ENCODE measurements at regions not wholly inside any gene's neighbourhood (a gene's known extent, or its start where the extent isn't known, plus 50 kb on each side); places are given as distances from the start of the nearest gene placed in this dataset.

GRCh38 chr9:81411961-81412360, 277.4 kb downstream of the TLE1 start:
- Histone ChIP-seq H4K20me1 (ENCODE audit: control insufficient read depth, insufficient read depth, low read depth, low read length) (no peaks in the 10 kb centered on the region), H3K9me3 (ENCODE audit: control insufficient read depth, insufficient read depth, low read length) (no peaks in the 10 kb centered on the region), H3K4me2 (ENCODE audit: low read length) (no peak overlapping the region), H3K79me2 (ENCODE audit: control insufficient read depth, low read length) (no peaks in the 10 kb centered on the region), H3K4me1 (ENCODE audit: control insufficient read depth, low read length) (no peaks in the 10 kb centered on the region), H3F3A (ENCODE audit: control insufficient read depth, insufficient read depth) (no peaks in the 10 kb centered on the region), H3K9me2 (replicated peaks; ENCODE audit: control insufficient read depth, low read length) (no peaks in the 10 kb centered on the region), H3K27me3 (ENCODE audit: control insufficient read depth, low read length) (no peaks in the 10 kb centered on the region), H3K27ac (ENCODE audit: low read depth, low read length) (no peak overlapping the region), H3K36me3 (ENCODE audit: control insufficient read depth, low read length) (no peaks in the 10 kb centered on the region), H3K4me3 (ENCODE audit: low read length) (no peak overlapping the region)
- no peak for TF ChIP-seq EZH2phosphoT487 (IDR thresholded peaks at IDR 0.05; ENCODE audit: borderline replicate concordance, low read length)
- TF ChIP-seq, protein P1, sequence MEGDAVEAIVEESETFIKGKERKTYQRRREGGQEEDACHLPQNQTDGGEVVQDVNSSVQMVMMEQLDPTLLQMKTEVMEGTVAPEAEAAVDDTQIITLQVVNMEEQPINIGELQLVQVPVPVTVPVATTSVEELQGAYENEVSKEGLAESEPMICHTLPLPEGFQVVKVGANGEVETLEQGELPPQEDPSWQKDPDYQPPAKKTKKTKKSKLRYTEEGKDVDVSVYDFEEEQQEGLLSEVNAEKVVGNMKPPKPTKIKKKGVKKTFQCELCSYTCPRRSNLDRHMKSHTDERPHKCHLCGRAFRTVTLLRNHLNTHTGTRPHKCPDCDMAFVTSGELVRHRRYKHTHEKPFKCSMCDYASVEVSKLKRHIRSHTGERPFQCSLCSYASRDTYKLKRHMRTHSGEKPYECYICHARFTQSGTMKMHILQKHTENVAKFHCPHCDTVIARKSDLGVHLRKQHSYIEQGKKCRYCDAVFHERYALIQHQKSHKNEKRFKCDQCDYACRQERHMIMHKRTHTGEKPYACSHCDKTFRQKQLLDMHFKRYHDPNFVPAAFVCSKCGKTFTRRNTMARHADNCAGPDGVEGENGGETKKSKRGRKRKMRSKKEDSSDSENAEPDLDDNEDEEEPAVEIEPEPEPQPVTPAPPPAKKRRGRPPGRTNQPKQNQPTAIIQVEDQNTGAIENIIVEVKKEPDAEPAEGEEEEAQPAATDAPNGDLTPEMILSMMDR (IDR thresholded peaks at IDR 0.05; ENCODE audit: low read depth, low read length, poor library complexity, severe bottlenecking), result no peak

- no peak overlapping the region for H3K27ac ChIP-seq (ENCODE audit: low read depth, low read length)
- H3K4me2 ChIP-seq (ENCODE audit: low read length), result no peak overlapping the region
- no peaks in the 10 kb centered on the region for H3K9me3 ChIP-seq (ENCODE audit: control insufficient read depth, insufficient read depth, low read length)
- H3K9me2 ChIP-seq (replicated peaks; ENCODE audit: control insufficient read depth, low read length), result no peaks in the 10 kb centered on the region
- H4K20me1 ChIP-seq (ENCODE audit: control insufficient read depth, insufficient read depth, low read depth, low read length), result no peaks in the 10 kb centered on the region
- no peak for TF ChIP-seq EZH2phosphoT487 (IDR thresholded peaks at IDR 0.05; ENCODE audit: borderline replicate concordance, low read length)
- TF ChIP-seq, protein P1 (IDR thresholded peaks at IDR 0.05; ENCODE audit: low read depth, low read length, poor library complexity, severe bottlenecking), result no peak
- H3K4me3 ChIP-seq (ENCODE audit: low read length), result no peak overlapping the region
- H3F3A ChIP-seq (ENCODE audit: control insufficient read depth, insufficient read depth), result no peaks in the 10 kb centered on the region
- no peaks in the 10 kb centered on the region for H3K36me3 ChIP-seq (ENCODE audit: control insufficient read depth, low read length)
- H3K27me3 ChIP-seq (ENCODE audit: control insufficient read depth, low read length), result no peaks in the 10 kb centered on the region
- no peaks in the 10 kb centered on the region for H3K4me1 ChIP-seq (ENCODE audit: control insufficient read depth, low read length)
- no peaks in the 10 kb centered on the region for H3K79me2 ChIP-seq (ENCODE audit: control insufficient read depth, low read length)
Observed at GRCh38 chr9:81410201-81410600, 279.1 kb downstream of the TLE1 start.

DNA sequence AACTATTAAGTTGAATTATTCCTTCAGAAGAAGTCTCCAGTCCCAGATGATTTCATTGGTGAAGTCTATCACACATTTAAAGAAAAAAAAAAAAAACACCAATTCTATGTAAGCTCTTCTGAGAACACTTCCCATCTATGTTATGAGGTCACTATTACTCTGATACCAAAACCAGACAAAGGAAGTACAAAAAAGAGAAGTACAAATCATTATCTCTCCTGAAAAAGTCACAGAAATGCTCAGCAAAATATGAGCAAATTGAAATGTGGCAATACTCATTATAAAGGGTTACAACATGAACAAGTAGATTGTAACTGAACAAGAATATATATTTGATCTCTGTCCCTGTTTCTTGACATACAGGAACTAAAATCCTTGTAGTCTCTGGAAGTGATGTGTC, 280.4 kb downstream of the TLE1 start:
- no peaks in the 10 kb centered on the region for H3K27me3 ChIP-seq (ENCODE audit: control insufficient read depth, low read length)
- no peaks in the 10 kb centered on the region for H4K20me1 ChIP-seq (ENCODE audit: control insufficient read depth, insufficient read depth, low read depth, low read length)
- H3K4me1 ChIP-seq (ENCODE audit: control insufficient read depth, low read length), result no peaks in the 10 kb centered on the region
- H3K4me2 ChIP-seq (ENCODE audit: low read length), result no peak overlapping the region
- TF ChIP-seq, protein P1 (IDR thresholded peaks at IDR 0.05; ENCODE audit: low read depth, low read length, poor library complexity, severe bottlenecking), result no peak
- TF ChIP-seq EZH2phosphoT487 (IDR thresholded peaks at IDR 0.05; ENCODE audit: borderline replicate concordance, low read length), result no peak
- H3K4me3 ChIP-seq (ENCODE audit: low read length), result no peak overlapping the region
- H3K9me3 ChIP-seq (ENCODE audit: control insufficient read depth, insufficient read depth, low read length), result no peaks in the 10 kb centered on the region
- H3K79me2 ChIP-seq (ENCODE audit: control insufficient read depth, low read length), result no peaks in the 10 kb centered on the region
- no peaks in the 10 kb centered on the region for H3F3A ChIP-seq (ENCODE audit: control insufficient read depth, insufficient read depth)
- no peak overlapping the region for H3K27ac ChIP-seq (ENCODE audit: low read depth, low read length)
- H3K36me3 ChIP-seq (ENCODE audit: control insufficient read depth, low read length), result no peaks in the 10 kb centered on the region
- no peaks in the 10 kb centered on the region for H3K9me2 ChIP-seq (replicated peaks; ENCODE audit: control insufficient read depth, low read length)
